ENCODE measurements at regions not wholly inside any gene's neighbourhood (a gene's known extent, or its start where the extent isn't known, plus 50 kb on each side); places are given as distances from the start of the nearest gene placed in this dataset.

- DNase-seq = no peak
Measured at GRCh38 chr3:72485641-72486040, 362.6 kb downstream of the SHQ1 start.

GRCh38 chr3:72483554-72484104, 364.6 kb downstream of the SHQ1 start:
- no peak for DNase-seq

- peak; percentile 91 for DNase-seq
Measured at GRCh38 chr3:72482589-72483321, 365.5 kb downstream of the SHQ1 start.

- DNase-seq = no peak
Measured at GRCh38 chr3:72481542-72481941, 366.7 kb downstream of the SHQ1 start.

GRCh38 chr3:72480366-72480765, 367.9 kb downstream of the SHQ1 start:
- no peak for DNase-seq

GRCh38 chr3:72479651-72480215, 368.5 kb downstream of the SHQ1 start:
- no peak for DNase-seq

GRCh38 chr3:72476139-72476483, 372.1 kb downstream of the SHQ1 start:
- no peak for DNase-seq

- DNase-seq = no peak
Measured at GRCh38 chr3:72475258-72476138, 372.7 kb downstream of the SHQ1 start.

GRCh38 chr3:72474775-72475174, 373.5 kb downstream of the SHQ1 start:
- DNase-seq = no peak

GRCh38 chr3:72473156-72473555, 375.1 kb downstream of the SHQ1 start:
- DNase-seq = no peak

- DNase-seq = no peak
Measured at GRCh38 chr3:72470904-72471417, 377.3 kb downstream of the SHQ1 start.

- no peak for DNase-seq
Measured at GRCh38 chr3:72465853-72466252, 382.4 kb downstream of the SHQ1 start.

GRCh38 chr3:72463083-72463482, 385.2 kb downstream of the SHQ1 start:
- no peak for DNase-seq

- DNase-seq = no peak
Measured at GRCh38 chr3:72462595-72463011, 385.6 kb downstream of the SHQ1 start.

GRCh38 chr3:72461787-72462186, 386.5 kb downstream of the SHQ1 start:
- DNase-seq = no peak

GRCh38 chr3:72460205-72461174, 387.8 kb downstream of the SHQ1 start:
- DNase-seq = no peak

GRCh38 chr3:72459588-72459987, 388.7 kb downstream of the SHQ1 start:
- DNase-seq = no peak

- DNase-seq = no peak
Measured at GRCh38 chr3:72458375-72458774, 389.9 kb downstream of the SHQ1 start.

GRCh38 chr3:72454441-72454840, 393.8 kb downstream of the SHQ1 start:
- no peak for DNase-seq

- DNase-seq = no peak
Measured at GRCh38 chr3:72453706-72454105, 394.5 kb downstream of the SHQ1 start.

- DNase-seq = no peak
Measured at GRCh38 chr3:72452745-72453144, 395.5 kb downstream of the SHQ1 start.

GRCh38 chr3:72451841-72452240, 396.4 kb downstream of the SHQ1 start:
- no peak for DNase-seq
